H1 (cell line): ENCODE measurements at regions not wholly inside any gene's neighbourhood (a gene's known extent, or its start where the extent isn't known, plus 50 kb on each side); places are given as distances from the start of the nearest gene placed in this dataset.

ENCODE experiments used
- CTCF ChIA-PET: fragments of 300-600 bp; sonication (Branson Sonifier 250); formaldehyde crosslinking; loops from one replicate; lab custom pipeline; 2021; ENCODE audit not compliant: partially characterized antibody; lab: Charles Lee
- POLR2A ChIA-PET: fragments of 300-600 bp; sonication (Branson Sonifier 250); formaldehyde crosslinking; loops from one replicate; lab custom pipeline; 2021; ENCODE audit warnings: inconsistent platforms; ENCODE audit not compliant: partially characterized antibody; lab: Charles Lee
- DNase-seq, 2 experiments: peaks; one replicate each; pipeline versions ENCODE4 v3.0.0 to v3.0.0-alpha.2; 2010 to 2022; ENCODE audit warnings: low spot score in 2 of 2, low read depth in 1 of 2, mixed read lengths in 1 of 2
- FAIRE-seq: peaks from 2 replicates; lab custom pipeline; 2011; peaks lifted over from hg19 to GRCh38; lab: Jason Lieb, UNC
- H2AFZ ChIP-seq: 2 replicates; pipeline ENCODE4 v1.8.1; 2012; ENCODE audit warnings: low read length, inconsistent platforms
- H2AK5ac ChIP-seq: 2 replicates; pipeline ENCODE4 v1.6.1; 2013; ENCODE audit warnings: low read depth, low read length
- H2BK120ac ChIP-seq: replicated peaks from 2 replicates; pipeline ENCODE3; 2013; ENCODE audit warnings: low read depth, low read length, inconsistent platforms
- H2BK12ac ChIP-seq: 2 replicates; pipeline ENCODE4 v1.6.1; 2013; ENCODE audit warnings: low read depth, low read length
- H2BK15ac ChIP-seq: 2 replicates; pipeline ENCODE4 v1.6.1; 2013; ENCODE audit warnings: low read length
- H2BK20ac ChIP-seq: 2 replicates; pipeline ENCODE4 v1.6.1; 2013; ENCODE audit warnings: low read length
- H2BK5ac ChIP-seq: 2 replicates; pipeline ENCODE4 v1.6.1; 2013; ENCODE audit warnings: low read depth, low read length
- H3K14ac ChIP-seq: 2 replicates; pipeline ENCODE4 v1.6.1; 2013; ENCODE audit warnings: inconsistent platforms; ENCODE audit not compliant: insufficient read length
- H3K18ac ChIP-seq: 2 replicates; pipeline ENCODE4 v1.6.1; 2013; ENCODE audit warnings: low read length; ENCODE audit errors: extremely low read depth
- H3K23ac ChIP-seq: 2 replicates; pipeline ENCODE4 v1.6.1; 2013; ENCODE audit warnings: inconsistent platforms; ENCODE audit not compliant: insufficient read length
- H3K23me2 ChIP-seq: 2 replicates; pipeline ENCODE4 v1.6.1; 2013; ENCODE audit warnings: low read depth, low read length
- H3K27ac ChIP-seq: 2 replicates; pipeline ENCODE4 v1.6.1; 2011; ENCODE audit warnings: low read depth, low read length, inconsistent platforms
- H3K27me3 ChIP-seq, 4 experiments: replicated peaks in 1 of 4; 1 replicate in 1 of 4; 2 replicates in 3 of 4; pipeline versions ENCODE4 v1.6.1 to v1.8.1; 2011 to 2013; ENCODE audit warnings: low read length in 3 of 4, mild to moderate bottlenecking in 3 of 4, inconsistent platforms in 2 of 4, mixed read lengths in 2 of 4, moderate library complexity in 1 of 4; ENCODE audit not compliant: control insufficient read depth in 3 of 4, insufficient read depth in 3 of 4; ENCODE audit errors: extremely low read depth in 1 of 4
- H3K36me3 ChIP-seq, 4 experiments: 2 replicates each; pipeline versions ENCODE4 v1.6.1 to v1.8.1; 2011 to 2013; ENCODE audit warnings: mild to moderate bottlenecking in 4 of 4, low read length in 3 of 4, moderate library complexity in 2 of 4, control low read depth in 1 of 4, inconsistent platforms in 1 of 4; ENCODE audit not compliant: insufficient read depth in 4 of 4, control insufficient read depth in 2 of 4
- H3K4ac ChIP-seq: replicated peaks from 2 replicates; pipeline ENCODE3; 2013; ENCODE audit warnings: low read length, low read depth, mixed read lengths, inconsistent platforms; ENCODE audit not compliant: insufficient read length
- H3K4me1 ChIP-seq, 4 experiments: replicated peaks in 1 of 4; 1 replicate in 1 of 4; 2 replicates in 3 of 4; pipeline versions ENCODE4 v1.6.1 to v1.8.1; 2011 to 2013; ENCODE audit warnings: low read length in 3 of 4, inconsistent platforms in 2 of 4, mixed read lengths in 1 of 4; ENCODE audit not compliant: insufficient read depth in 4 of 4, control insufficient read depth in 3 of 4
- H3K4me2 ChIP-seq, 2 experiments: 2 replicates each; pipeline versions ENCODE4 v1.6.1 to v1.8.1; 2011 to 2013; ENCODE audit warnings: low read depth in 2 of 2, low read length in 2 of 2, control low read depth in 1 of 2, inconsistent platforms in 1 of 2, mild to moderate bottlenecking in 1 of 2; ENCODE audit not compliant: insufficient read depth in 1 of 2
- H3K4me3 ChIP-seq, 4 experiments: fragments of 200-600, 300-600 bp in 1 of 4; sonication (generic), shearing (Covaris generic), sonication (Bioruptor Twin) in 1 of 4; 2 replicates each; pipeline versions ENCODE4 v1.5.1 to v1.8.1; 2011 to 2016; ENCODE audit warnings: low read length in 4 of 4, low read depth in 3 of 4, control low read depth in 2 of 4, inconsistent platforms in 2 of 4, mild to moderate bottlenecking in 2 of 4, mixed read lengths in 1 of 4, moderate library complexity in 1 of 4; ENCODE audit not compliant: insufficient read depth in 2 of 4; ENCODE audit errors: extremely low read depth in 1 of 4
- H3K56ac ChIP-seq: replicated peaks from 2 replicates; pipeline ENCODE3; 2013; ENCODE audit warnings: low read depth, mild to moderate bottlenecking, mixed read lengths, low read length, inconsistent platforms; ENCODE audit not compliant: insufficient read length
- H3K79me1 ChIP-seq: 2 replicates; pipeline ENCODE4 v1.6.1; 2013; ENCODE audit warnings: low read depth, low read length, control low read depth
- H3K79me2 ChIP-seq, 2 experiments: 2 replicates each; pipeline versions ENCODE4 v1.6.1 to v1.8.1; 2012 to 2013; ENCODE audit warnings: low read length in 2 of 2, mild to moderate bottlenecking in 2 of 2, inconsistent platforms in 1 of 2; ENCODE audit not compliant: insufficient read depth in 2 of 2, control insufficient read depth in 1 of 2
- H3K9ac ChIP-seq, 4 experiments: replicated peaks in 1 of 4; 1 replicate in 1 of 4; 2 replicates in 3 of 4; pipeline versions ENCODE4 v1.6.1 to v1.8.1; 2011 to 2013; ENCODE audit warnings: low read depth in 3 of 4, low read length in 3 of 4, control low read depth in 2 of 4, mild to moderate bottlenecking in 2 of 4, moderate library complexity in 2 of 4, inconsistent platforms in 1 of 4; ENCODE audit errors: extremely low read depth in 1 of 4
- H3K9me3 ChIP-seq, 2 experiments: 2 replicates each; pipeline versions ENCODE4 v1.6.1 to v1.8.1; 2012 to 2013; ENCODE audit warnings: mild to moderate bottlenecking in 2 of 2, moderate library complexity in 2 of 2, control low read depth in 1 of 2, inconsistent platforms in 1 of 2, low read depth in 1 of 2, low read length in 1 of 2, mixed read lengths in 1 of 2; ENCODE audit not compliant: insufficient read depth in 2 of 2
- H4K20me1 ChIP-seq, 2 experiments: replicated peaks in 1 of 2; 2 replicates each; pipeline versions ENCODE3 to v1.8.1; 2011 to 2013; ENCODE audit warnings: inconsistent platforms in 2 of 2, low read length in 2 of 2, mild to moderate bottlenecking in 1 of 2; ENCODE audit not compliant: insufficient read depth in 2 of 2, control insufficient read depth in 1 of 2
- H4K5ac ChIP-seq: 2 replicates; pipeline ENCODE4 v1.6.1; 2013; ENCODE audit warnings: low read length, low read depth, mixed read lengths, inconsistent platforms; ENCODE audit not compliant: insufficient read length
- H4K8ac ChIP-seq: 2 replicates; pipeline ENCODE4 v1.8.0; 2013; ENCODE audit warnings: mild to moderate bottlenecking, moderate library complexity, low read length, inconsistent platforms; ENCODE audit not compliant: insufficient read depth; ENCODE audit errors: extremely low read depth
- H4K91ac ChIP-seq: replicated peaks from 2 replicates; pipeline ENCODE3; 2013; ENCODE audit warnings: low read length, mixed read lengths, inconsistent platforms; ENCODE audit not compliant: insufficient read length
- NANOG ChIP-seq: IDR thresholded peaks from 2 replicates; pipeline ENCODE4 v1.6.1; 2011; ENCODE audit warnings: low read length, low read depth, mild to moderate bottlenecking, inconsistent platforms; ENCODE audit not compliant: insufficient read depth, poor library complexity, severe bottlenecking
- POLR2A ChIP-seq, 2 experiments: IDR thresholded peaks; 1 replicate in 1 of 2; 2 replicates in 1 of 2; pipeline ENCODE4 v1.6.1; 2011; ENCODE audit warnings: low read depth in 2 of 2, low read length in 2 of 2, mild to moderate bottlenecking in 2 of 2; ENCODE audit errors: control extremely low read depth in 1 of 2
- RFX5 ChIP-seq: IDR thresholded peaks from 2 replicates; pipeline ENCODE4 v1.6.1; 2011; ENCODE audit warnings: low read depth, low read length, improper control_type of control experiment, borderline replicate concordance
- SIN3A ChIP-seq, 2 experiments: IDR thresholded peaks in 1 of 2; conservative IDR thresholded peaks in 1 of 2; 2 replicates each; pipeline ENCODE4 v1.6.1; 2011 to 2012; ENCODE audit warnings: low read length in 2 of 2, improper control_type of control experiment in 1 of 2, low read depth in 1 of 2, mild to moderate bottlenecking in 1 of 2
- TBP ChIP-seq: IDR thresholded peaks from 2 replicates; pipeline ENCODE4 v1.6.1; 2011; ENCODE audit warnings: low read depth, low read length, improper control_type of control experiment
- WGBS, 2 experiments: shearing (Covaris generic) in 1 of 2; methylation state at CpG; one replicate each; pipeline versions ENCODE4 v1.1.6 to v1.1.7; 2013 to 2015; ENCODE audit warnings: low lambda C conversion rate in 2 of 2, mixed read lengths in 2 of 2, inconsistent platforms in 1 of 2, low coverage in 1 of 2, missing lambda C conversion rate in 1 of 2; ENCODE audit not compliant: insufficient replicate concordance in 2 of 2, insufficient coverage in 1 of 2, insufficient read length in 1 of 2; ENCODE audit errors: extremely low coverage in 1 of 2, missing lambda C conversion rate in 1 of 2; 5-methylcytosine and 5-hydroxymethylcytosine counted together

- WGBS, 2 experiments: 96% methylated on average over 4 of the region's 4 CpGs; no CpG with 5 or more reads in 1 of the 2 experiments
- H3K9me3 ChIP-seq: no peaks in the 10 kb centered on the region
- TF ChIP-seq SIN3A (conservative IDR thresholded peaks at IDR 0.05 in 1 of 2, IDR thresholded peaks at IDR 0.05 in 1 of 2; ENCODE audit: low read depth in 1 of 2, low read length in 2 of 2): no peak
- TF ChIP-seq NANOG: no peak
- TF ChIP-seq TBP: no peak
- TF ChIP-seq RFX5: no peak
- no peak for TF ChIP-seq POLR2A (IDR thresholded peaks at IDR 0.05; ENCODE audit: control extremely low read depth in 1 of 2, low read depth in 2 of 2, low read length in 2 of 2)
Measured at GRCh38 chr10:26385443-26385842, 52.7 kb upstream of the APBB1IP start.

More at GRCh38 chr10:26385443-26385842, 52.7 kb upstream of the APBB1IP start:
- Histone ChIP-seq H3K79me2 (no peaks in the 10 kb centered on the region), H3K36me3 (no peaks in the 10 kb centered on the region), H4K20me1 (no peaks in the 10 kb centered on the region), H3K14ac (no peak overlapping the region), H3K23me2 (no peaks in the 10 kb centered on the region), H2BK15ac (no peak overlapping the region), H4K91ac (no peak overlapping the region), H3K79me1 (no peaks in the 10 kb centered on the region), H3K23ac (no peak overlapping the region), H4K5ac (no peak overlapping the region), H3K56ac (no peak overlapping the region), H3K4ac (no peak overlapping the region), H3K9ac (no peak overlapping the region), H4K8ac (no peak overlapping the region), H3K18ac (no peak overlapping the region), H3K27ac (no peak overlapping the region), H2AK5ac (no peak overlapping the region), H3K4me3 (no peak overlapping the region), H2BK5ac (no peak overlapping the region), H2AFZ (no peak overlapping the region), H3K27me3 (no peaks in the 10 kb centered on the region), H3K4me1 (no peaks in the 10 kb centered on the region), H3K4me2 (no peak overlapping the region), H2BK20ac (no peak overlapping the region), H2BK120ac (no peak overlapping the region), H2BK12ac (no peak overlapping the region)
- ChIA-PET CTCF (no interaction called here), POLR2A (no interaction called here)
- no peak for DNase-seq
- no peak for FAIRE-seq
